Left lobe of liver (tissue), 2 donors: ENCODE measurements at regions not wholly inside any gene's neighbourhood (a gene's known extent, or its start where the extent isn't known, plus 50 kb on each side); places are given as distances from the start of the nearest gene placed in this dataset.

ENCODE experiments used
- ATAC-seq: fragments of 200-7000 bp; cut with Tn5 transposase; one replicate; pipeline ENCODE4 v1.9.1; 2020; ENCODE audit warnings: mild to moderate bottlenecking, moderate library complexity
- DNase-seq: peaks from one replicate; pipeline ENCODE4 v3.0.0-alpha.2; 2020; ENCODE audit warnings: low spot score
- donor health status: DM: no; HTN: no; CAD: no; lungs with moderate emphysema.
- donor health status: DM: no; HTN: yes; CAD: no.

- DNase-seq (no peak), ATAC-seq (no peak)
Measured at GRCh38 chr1:39085174-39085573, 59.0 kb downstream of the NDUFS5 start.

- DNase-seq (no peak), ATAC-seq (no peak)
Measured at GRCh38 chr1:39086386-39086785, 60.2 kb downstream of the NDUFS5 start.

GRCh38 chr1:39086865-39087409, 60.8 kb downstream of the NDUFS5 start:
- DNase-seq: no peak
- no peak for ATAC-seq

- DNase-seq (no peak), ATAC-seq (no peak)
Measured at GRCh38 chr1:39087435-39087834, 61.3 kb downstream of the NDUFS5 start.

- ATAC-seq (no peak), DNase-seq (no peak)
Measured at GRCh38 chr1:39088658-39089057, 62.5 kb downstream of the NDUFS5 start.

- ATAC-seq (peak; percentile 51), DNase-seq (no peak)
Measured at GRCh38 chr1:39089931-39090521, 63.9 kb downstream of the NDUFS5 start.

- DNase-seq: no peak
- ATAC-seq: no peak
Measured at GRCh38 chr1:39090757-39091380, 64.7 kb downstream of the NDUFS5 start.

- ATAC-seq: peak; percentile 95
- peak; percentile 70 for DNase-seq
Measured at GRCh38 chr1:39091845-39092645, 65.9 kb downstream of the NDUFS5 start.

- ATAC-seq (no peak), DNase-seq (no peak)
Measured at GRCh38 chr1:39094685-39095084, 68.5 kb downstream of the NDUFS5 start.

- peak; percentile 86 for ATAC-seq
- DNase-seq: peak; percentile 60
Measured at GRCh38 chr1:39098546-39099250, 72.5 kb downstream of the NDUFS5 start.

GRCh38 chr1:39102537-39103327, 76.6 kb downstream of the NDUFS5 start:
- ATAC-seq (peak; percentile 52), DNase-seq (no peak)

GRCh38 chr1:39103328-39104157, 77.4 kb downstream of the NDUFS5 start:
- ATAC-seq: no peak

GRCh38 chr1:39104158-39105060, 78.3 kb downstream of the NDUFS5 start:
- no peak for DNase-seq
- peak; percentile 33 for ATAC-seq

More at GRCh38 chr1:39103328-39104157, 77.4 kb downstream of the NDUFS5 start:
- DNase-seq: no peak

GRCh38 chr1:39105061-39105840, 79.1 kb downstream of the NDUFS5 start:
- peak; percentile 85 for ATAC-seq
- DNase-seq: peak; percentile 86

- DNase-seq (peak; percentile 77), ATAC-seq (peak; percentile 40)
Measured at GRCh38 chr1:39105841-39106765, 80.0 kb downstream of the NDUFS5 start.

- ATAC-seq (no peak), DNase-seq (no peak)
Measured at GRCh38 chr1:39106801-39107327, 80.7 kb downstream of the NDUFS5 start.
